OCI-LY7 (cell line): ENCODE measurements at regions not wholly inside any gene's neighbourhood (a gene's known extent, or its start where the extent isn't known, plus 50 kb on each side); places are given as distances from the start of the nearest gene placed in this dataset.

Experiments
- CTCF ChIP-seq: fragments of 200-600 bp; sonication (generic); conservative IDR thresholded peaks from 2 replicates; pipeline ENCODE4 v1.5.1; 2014; ENCODE audit warnings: mild to moderate bottlenecking, antibody characterized with exemption, low read length, moderate library complexity, mixed read lengths
- EZH2phosphoT487 ChIP-seq: fragments of 200-600 bp; sonication (generic); IDR thresholded peaks from 2 replicates; pipeline ENCODE4 v1.6.1; 2018; ENCODE audit warnings: low read depth, borderline replicate concordance, mild to moderate bottlenecking, mixed run types, antibody characterized with exemption, low read length, moderate library complexity, mixed read lengths

DNA sequence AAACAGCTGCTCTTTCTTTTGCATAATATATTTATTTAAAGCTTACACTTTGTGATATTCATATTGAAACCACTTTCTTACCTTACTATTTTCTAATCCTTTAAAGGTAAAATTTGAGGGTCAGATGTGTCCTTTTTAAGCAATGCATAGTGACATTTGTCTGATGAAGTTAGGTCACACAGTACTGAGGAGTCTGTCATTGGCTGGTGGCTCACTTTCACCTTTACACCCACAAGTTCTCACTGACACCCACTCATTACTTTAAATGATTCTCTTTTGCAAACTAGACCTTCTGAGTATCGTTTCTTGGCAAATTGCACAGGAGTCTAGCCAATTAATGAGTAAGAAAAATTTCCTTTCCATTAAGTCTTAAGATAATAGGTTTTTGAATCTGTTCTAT lies 758.3 kb upstream of the ARPP21 start:
- TF ChIP-seq CTCF = no peak
- no peak for TF ChIP-seq EZH2phosphoT487
